Vagina (tissue), 2 donors: ENCODE measurements at regions not wholly inside any gene's neighbourhood (a gene's known extent, or its start where the extent isn't known, plus 50 kb on each side); places are given as distances from the start of the nearest gene placed in this dataset.

Source experiments
- CTCF ChIP-seq, 3 experiments: fragments of 450-650 bp in 2 of 3; fragments of 200-600 bp in 1 of 3; sonication (generic) in 1 of 3; IDR thresholded peaks; one replicate each; pipeline ENCODE4 v1.5.1; 2017 to 2019; ENCODE audit warnings: antibody characterized with exemption in 3 of 3, mild to moderate bottlenecking in 2 of 3, moderate library complexity in 2 of 3
- POLR2A ChIP-seq, 2 donors: fragments of 450-650 bp; IDR thresholded peaks; one replicate each; pipeline ENCODE4 v1.6.1; 2017; ENCODE audit warnings: antibody characterized with exemption in 2 of 2, mild to moderate bottlenecking in 2 of 2, moderate library complexity in 2 of 2
- POLR2AphosphoS5 ChIP-seq, 2 donors: sonication (generic); formaldehyde crosslinking; IDR thresholded peaks; one replicate each; pipeline ENCODE4 v1.9.0; 2017; ENCODE audit warnings: antibody characterized with exemption in 2 of 2, mild to moderate bottlenecking in 2 of 2, low read depth in 1 of 2; ENCODE audit not compliant: insufficient read depth in 1 of 2

- no peak for TF ChIP-seq CTCF (IDR thresholded peaks at IDR 0.05)
- TF ChIP-seq POLR2A (IDR thresholded peaks at IDR 0.05), result no peak
- no peak for TF ChIP-seq POLR2AphosphoS5 (IDR thresholded peaks at IDR 0.05; ENCODE audit: insufficient read depth in 1 of 2, low read depth in 1 of 2)
Measured at GRCh38 chr1:214912127-214912526, 170.4 kb upstream of the KCNK2 start.
